IMR-90 (cell line): ENCODE measurements at regions not wholly inside any gene's neighbourhood (a gene's known extent, or its start where the extent isn't known, plus 50 kb on each side); places are given as distances from the start of the nearest gene placed in this dataset.

ENCODE experiments used
- ATAC-seq: fragments of 200-7000 bp; cut with Tn5 transposase; 2 replicates; pipeline ENCODE4 v1.9.1; 2020; ENCODE audit warnings: low read depth, mild to moderate bottlenecking, moderate library complexity
- BruUV-seq: library from RNA; stranded (reverse); fragments of 400-500 nt; replicated peaks from 2 replicates; lab custom pipeline; 2021; lab: Mats Ljungman, UMichigan
- CTCF ChIA-PET: fragments of 300-600 bp; formaldehyde crosslinking; extraction: SDS; loops from one replicate; lab custom pipeline; 2021; ENCODE audit warnings: antibody characterized with exemption; lab: Yijun Ruan, JAX
- POLR2A ChIA-PET: fragments of 300-600 bp; sonication (Branson Sonifier 250); formaldehyde crosslinking; loops from one replicate; lab custom pipeline; 2022; ENCODE audit warnings: antibody characterized with exemption; ENCODE audit not compliant: unreplicated experiment; lab: Charles Lee
- DNase-seq: peaks from one replicate; pipeline ENCODE4 v3.0.0; 2013
- H2AFZ ChIP-seq: replicated peaks from 2 replicates; pipeline ENCODE3; 2013; ENCODE audit warnings: low read length, mild to moderate bottlenecking; ENCODE audit not compliant: poor library complexity
- H2AK5ac ChIP-seq: 2 replicates; pipeline ENCODE4 v1.6.1; 2013; ENCODE audit warnings: low read depth, low read length, inconsistent platforms
- H2AK9ac ChIP-seq: replicated peaks from 2 replicates; pipeline ENCODE3; 2013; ENCODE audit warnings: mild to moderate bottlenecking, low read depth, low read length, moderate library complexity; ENCODE audit not compliant: poor library complexity
- H2BK120ac ChIP-seq: 2 replicates; pipeline ENCODE4 v1.6.1; 2013; ENCODE audit warnings: low read depth, low read length, inconsistent platforms
- H2BK15ac ChIP-seq: 3 replicates; pipeline ENCODE4 v1.6.1; 2013; ENCODE audit warnings: low read depth, low read length, inconsistent platforms
- H2BK20ac ChIP-seq: 2 replicates; pipeline ENCODE4 v1.6.1; 2013; ENCODE audit warnings: low read depth, mild to moderate bottlenecking, inconsistent platforms, low read length, moderate library complexity
- H2BK5ac ChIP-seq: 2 replicates; pipeline ENCODE4 v1.6.1; 2013; ENCODE audit warnings: mild to moderate bottlenecking, low read depth, low read length, inconsistent platforms; ENCODE audit not compliant: poor library complexity, severe bottlenecking
- H3K14ac ChIP-seq: replicated peaks from 2 replicates; pipeline ENCODE4 v1.6.1; 2013; ENCODE audit warnings: low read depth, low read length, inconsistent platforms
- H3K18ac ChIP-seq: 2 replicates; pipeline ENCODE4 v1.6.1; 2013; ENCODE audit warnings: low read depth, low read length, control low read depth
- H3K23ac ChIP-seq: 2 replicates; pipeline ENCODE4 v1.6.1; 2013; ENCODE audit warnings: low read depth, low read length, inconsistent platforms
- H3K27ac ChIP-seq: 2 replicates; pipeline ENCODE4 v1.5.1; 2013; ENCODE audit warnings: mild to moderate bottlenecking, control low read depth, low read length; ENCODE audit not compliant: insufficient read depth
- H3K27me3 ChIP-seq: 2 replicates; pipeline ENCODE4 v1.6.1; 2013; ENCODE audit warnings: low read length; ENCODE audit not compliant: control insufficient read depth, insufficient read depth
- H3K36me3 ChIP-seq: 2 replicates; pipeline ENCODE4 v1.6.1; 2013; ENCODE audit warnings: low read length, mixed read lengths; ENCODE audit not compliant: control insufficient read depth, insufficient read depth
- H3K4ac ChIP-seq: 2 replicates; pipeline ENCODE4 v1.6.1; 2013; ENCODE audit warnings: low read depth, low read length, inconsistent platforms
- H3K4me1 ChIP-seq: 2 replicates; pipeline ENCODE4 v1.6.1; 2013; ENCODE audit warnings: low read length, mixed read lengths; ENCODE audit not compliant: control insufficient read depth, insufficient read depth
- H3K4me2 ChIP-seq: 2 replicates; pipeline ENCODE4 v1.6.1; 2013; ENCODE audit warnings: low read depth, mild to moderate bottlenecking, control low read depth, low read length, moderate library complexity
- H3K4me3 ChIP-seq: 2 replicates; pipeline ENCODE4 v1.5.1; 2013; ENCODE audit warnings: low read depth, mild to moderate bottlenecking, control low read depth, low read length, moderate library complexity; ENCODE audit not compliant: insufficient read depth
- H3K56ac ChIP-seq: 2 replicates; pipeline ENCODE4 v1.6.1; 2013; ENCODE audit warnings: low read length, inconsistent platforms; ENCODE audit not compliant: insufficient read depth; ENCODE audit errors: extremely low read depth
- H3K79me1 ChIP-seq, 2 experiments: 2 replicates each; pipeline ENCODE4 v1.6.1; 2013; ENCODE audit warnings: low read length in 2 of 2, inconsistent platforms in 1 of 2, low read depth in 1 of 2
- H3K9ac ChIP-seq: 2 replicates; pipeline ENCODE4 v1.6.1; 2013; ENCODE audit warnings: low read depth, low read length, control low read depth
- H3K9me1 ChIP-seq: 2 replicates; pipeline ENCODE4 v1.6.1; 2013; ENCODE audit warnings: low read length, inconsistent platforms; ENCODE audit not compliant: insufficient read depth
- H3K9me3 ChIP-seq: 2 replicates; pipeline ENCODE4 v1.6.1; 2013; ENCODE audit warnings: low read length; ENCODE audit not compliant: control insufficient read depth, insufficient read depth
- H4K20me1 ChIP-seq: 2 replicates; pipeline ENCODE4 v1.6.1; 2013; ENCODE audit warnings: low read length, inconsistent platforms; ENCODE audit not compliant: insufficient read depth
- H4K5ac ChIP-seq: 2 replicates; pipeline ENCODE4 v1.6.1; 2013; ENCODE audit warnings: mild to moderate bottlenecking, low read depth, low read length, control low read depth
- H4K8ac ChIP-seq, 2 experiments: 2 replicates each; pipeline ENCODE4 v1.6.1; 2013; ENCODE audit warnings: low read depth in 2 of 2, low read length in 2 of 2, control low read depth in 1 of 2, inconsistent platforms in 1 of 2
- H4K91ac ChIP-seq: 2 replicates; pipeline ENCODE4 v1.6.1; 2013; ENCODE audit warnings: low read depth, low read length, inconsistent platforms; ENCODE audit not compliant: insufficient read depth
- BHLHE40 ChIP-seq: fragments of 150-350 bp; IDR thresholded peaks from 2 replicates; pipeline ENCODE4 v1.6.1; 2016; ENCODE audit warnings: mild to moderate bottlenecking, low read depth, low read length
- CEBPB ChIP-seq: IDR thresholded peaks from 2 replicates; pipeline ENCODE4 v1.6.1; 2012; ENCODE audit warnings: low read depth, low read length, improper control_type of control experiment
- CHD1 ChIP-seq: IDR thresholded peaks from 2 replicates; pipeline ENCODE4 v1.6.1; 2012; ENCODE audit warnings: low read depth, low read length, improper control_type of control experiment
- CTCF ChIP-seq: conservative IDR thresholded peaks from 2 replicates; pipeline ENCODE4 v1.5.1; 2012; ENCODE audit warnings: mild to moderate bottlenecking, low read depth, low read length, improper control_type of control experiment
- FOS ChIP-seq: fragments of 150-350 bp; IDR thresholded peaks from 2 replicates; pipeline ENCODE4 v1.6.1; 2016; ENCODE audit warnings: low read depth, low read length
- MAFK ChIP-seq: IDR thresholded peaks from 2 replicates; pipeline ENCODE4 v1.6.1; 2012; ENCODE audit warnings: low read depth, low read length, improper control_type of control experiment
- MAZ ChIP-seq: IDR thresholded peaks from 2 replicates; pipeline ENCODE4 v1.6.1; 2012; ENCODE audit warnings: low read depth, mild to moderate bottlenecking, low read length, improper control_type of control experiment, moderate library complexity, borderline replicate concordance
- MXI1 ChIP-seq: IDR thresholded peaks from 2 replicates; pipeline ENCODE4 v1.6.1; 2012; ENCODE audit warnings: low read depth, mild to moderate bottlenecking, low read length, moderate library complexity, borderline replicate concordance
- NFE2L2 ChIP-seq: fragments of 150-350 bp; IDR thresholded peaks from 2 replicates; pipeline ENCODE4 v1.6.1; 2016; ENCODE audit warnings: low read depth, mild to moderate bottlenecking, low read length
- POLR2A ChIP-seq: IDR thresholded peaks from 2 replicates; pipeline ENCODE4 v1.6.1; 2012; ENCODE audit warnings: mild to moderate bottlenecking, low read depth, low read length
- RAD21 ChIP-seq: IDR thresholded peaks from 2 replicates; pipeline ENCODE4 v1.6.1; 2012; ENCODE audit warnings: low read length, improper control_type of control experiment
- RCOR1 ChIP-seq: IDR thresholded peaks from 2 replicates; pipeline ENCODE4 v1.6.1; 2012; ENCODE audit warnings: mild to moderate bottlenecking, low read length, improper control_type of control experiment; ENCODE audit not compliant: insufficient replicate concordance
- RFX5 ChIP-seq: IDR thresholded peaks from 2 replicates; pipeline ENCODE4 v1.8.0; 2012; ENCODE audit warnings: low read depth, mild to moderate bottlenecking, low read length, moderate library complexity
- SMC3 ChIP-seq: fragments of 150-350 bp; IDR thresholded peaks from 2 replicates; pipeline ENCODE4 v1.6.1; 2016; ENCODE audit warnings: low read depth, mild to moderate bottlenecking, antibody characterized with exemption, low read length, moderate library complexity
- USF2 ChIP-seq: fragments of 150-350 bp; IDR thresholded peaks from 2 replicates; pipeline ENCODE4 v1.6.1; 2017; ENCODE audit warnings: mild to moderate bottlenecking, antibody characterized with exemption, low read length, low read depth
- WGBS, 2 experiments: methylation state at CpG; one replicate each; pipeline versions ENCODE4 v1.1.5 to v1.1.7; 2013; ENCODE audit warnings: missing lambda C conversion rate in 2 of 2; ENCODE audit not compliant: insufficient read length in 1 of 2; ENCODE audit errors: extremely low coverage in 2 of 2; 5-methylcytosine and 5-hydroxymethylcytosine counted together
- dilution Hi-C: fragments of 300-500 bp; cut with HindIII; formaldehyde crosslinking; loops from one replicate; pipeline ENCODE4 v1.14.3; 2018; ENCODE audit warnings: low sequenced_read_pairs; ENCODE audit not compliant: unreplicated experiment
- in situ Hi-C: fragments of 300-500 bp; cut with MboI; formaldehyde crosslinking; loops from 3 replicates; pipeline ENCODE4 v1.14.3; 2019; ENCODE audit warnings: low sequenced_read_pairs, inconsistent platforms, mixed read lengths
- intact Hi-C: fragments of 100-400 bp; cut with micrococcal nuclease; formaldehyde crosslinking; loops from 2 replicates; pipeline ENCODE4 v1.10.0; 2022
- TF ChIP-seq, protein P1 (sequence below): fragments of 150-350 bp; IDR thresholded peaks from 2 replicates; pipeline ENCODE4 v1.6.1; 2016; ENCODE audit warnings: low read depth, mild to moderate bottlenecking, low read length, moderate library complexity, borderline replicate concordance

- Histone ChIP-seq H2BK15ac (no peak overlapping the region), H3K27ac (no peak overlapping the region), H3K27me3 (no peaks in the 10 kb centered on the region; the same call in 1 of the 2 replicates), H2BK5ac (no peak overlapping the region), H4K91ac (no peak overlapping the region), H3K4me1 (no peaks in the 10 kb centered on the region), H2BK20ac (no peak overlapping the region), H3K79me1 (no peaks in the 10 kb centered on the region), H3K14ac (no peak overlapping the region), H3K9ac (no peak overlapping the region), H4K8ac (no peak overlapping the region), H2AK5ac (no peak overlapping the region), H3K4me2 (no peak overlapping the region), H4K5ac (no peak overlapping the region), H3K9me1 (no peaks in the 10 kb centered on the region), H2BK120ac (no peak overlapping the region), H2AFZ (no peak overlapping the region), H3K23ac (no peak overlapping the region), H3K4me3 (no peak overlapping the region), H2AK9ac (no peak overlapping the region), H3K18ac (no peak overlapping the region), H3K36me3 (no peaks in the 10 kb centered on the region), H3K56ac (no peak overlapping the region), H4K20me1 (no peaks in the 10 kb centered on the region), H3K9me3 (no peaks in the 10 kb centered on the region), H3K4ac (no peak overlapping the region)
- ChIA-PET POLR2A (no interaction called here), CTCF (no interaction called here)
- intact Hi-C loops, result no loop called here
- in situ Hi-C loops, result no loop called here
- TF ChIP-seq CEBPB (no peak), BHLHE40 (no peak), CHD1 (no peak), MXI1 (no peak), MAFK (no peak), NFE2L2 (no peak), POLR2A (no peak), CTCF (no peak), USF2 (no peak), SMC3 (no peak), RFX5 (no peak), MAZ (no peak), FOS (no peak), RCOR1 (no peak), RAD21 (no peak)
- TF ChIP-seq, protein P1, sequence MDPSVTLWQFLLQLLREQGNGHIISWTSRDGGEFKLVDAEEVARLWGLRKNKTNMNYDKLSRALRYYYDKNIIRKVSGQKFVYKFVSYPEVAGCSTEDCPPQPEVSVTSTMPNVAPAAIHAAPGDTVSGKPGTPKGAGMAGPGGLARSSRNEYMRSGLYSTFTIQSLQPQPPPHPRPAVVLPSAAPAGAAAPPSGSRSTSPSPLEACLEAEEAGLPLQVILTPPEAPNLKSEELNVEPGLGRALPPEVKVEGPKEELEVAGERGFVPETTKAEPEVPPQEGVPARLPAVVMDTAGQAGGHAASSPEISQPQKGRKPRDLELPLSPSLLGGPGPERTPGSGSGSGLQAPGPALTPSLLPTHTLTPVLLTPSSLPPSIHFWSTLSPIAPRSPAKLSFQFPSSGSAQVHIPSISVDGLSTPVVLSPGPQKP, result no peak
- DNase-seq (no peak), ATAC-seq (no peak)
- BruUV-seq, result no TSS peak
- no CpG with 5 or more reads among the region's 1 CpG for WGBS, 2 experiments
- dilution Hi-C loops, result no loop called here
These were observed 60.5 kb upstream of the OR10AD1 start for GRCh38 chr12:48263617-48264016.
